Right atrium auricular region (tissue), 2 donors: ENCODE measurements at regions not wholly inside any gene's neighbourhood (a gene's known extent, or its start where the extent isn't known, plus 50 kb on each side); places are given as distances from the start of the nearest gene placed in this dataset.

ENCODE experiments used
- DNase-seq: peaks from one replicate; pipeline ENCODE4 v3.0.0-alpha.2; 2019; ENCODE audit warnings: low spot score
- H3K27ac ChIP-seq, 2 donors: fragments of 200-600 bp; sonication (generic); 1 replicate in 1 of 2; 2 replicates in 1 of 2; pipeline ENCODE4 v1.5.1; 2016 to 2019
- H3K27me3 ChIP-seq, 2 donors: fragments of 200-600 bp; sonication (generic); one replicate each; pipeline versions ENCODE4 v1.5.1 to v1.6.0; 2017 to 2019
- H3K36me3 ChIP-seq: fragments of 200-600 bp; sonication (generic); one replicate; pipeline ENCODE4 v1.5.1; 2016
- H3K4me1 ChIP-seq, 2 donors: fragments of 200-600 bp; sonication (generic); one replicate each; pipeline versions ENCODE4 v1.5.1 to v1.6.0; 2017 to 2019
- H3K4me3 ChIP-seq, 2 donors: fragments of 200-600 bp; sonication (generic); 1 replicate in 1 of 2; 2 replicates in 1 of 2; pipeline ENCODE4 v1.5.1; 2017 to 2019; ENCODE audit warnings: mild to moderate bottlenecking in 1 of 2, moderate library complexity in 1 of 2
- H3K9me3 ChIP-seq, 2 donors: fragments of 200-600 bp; sonication (generic); one replicate each; pipeline ENCODE4 v1.5.1; 2019
- CTCF ChIP-seq, 2 donors: fragments of 200-600 bp; sonication (generic); IDR thresholded peaks; one replicate each; pipeline ENCODE4 v1.5.1; 2019; ENCODE audit warnings: antibody characterized with exemption in 2 of 2

- no peak overlapping the region for H3K27ac ChIP-seq
- H3K27me3 ChIP-seq, result no peaks in the 10 kb centered on the region
- H3K4me1 ChIP-seq, result peaks cover 0 to 7% of the 10 kb centered on the region in 2 donors
- DNase-seq, result no peak
- H3K9me3 ChIP-seq, result no peaks in the 10 kb centered on the region
- H3K4me3 ChIP-seq, result no peak overlapping the region
- TF ChIP-seq CTCF (IDR thresholded peaks at IDR 0.05), result no peak
- H3K36me3 ChIP-seq, result no peaks in the 10 kb centered on the region
These were observed 318.9 kb downstream of the LMO4 start for GRCh38 chr1:87647430-87648177.

DNA sequence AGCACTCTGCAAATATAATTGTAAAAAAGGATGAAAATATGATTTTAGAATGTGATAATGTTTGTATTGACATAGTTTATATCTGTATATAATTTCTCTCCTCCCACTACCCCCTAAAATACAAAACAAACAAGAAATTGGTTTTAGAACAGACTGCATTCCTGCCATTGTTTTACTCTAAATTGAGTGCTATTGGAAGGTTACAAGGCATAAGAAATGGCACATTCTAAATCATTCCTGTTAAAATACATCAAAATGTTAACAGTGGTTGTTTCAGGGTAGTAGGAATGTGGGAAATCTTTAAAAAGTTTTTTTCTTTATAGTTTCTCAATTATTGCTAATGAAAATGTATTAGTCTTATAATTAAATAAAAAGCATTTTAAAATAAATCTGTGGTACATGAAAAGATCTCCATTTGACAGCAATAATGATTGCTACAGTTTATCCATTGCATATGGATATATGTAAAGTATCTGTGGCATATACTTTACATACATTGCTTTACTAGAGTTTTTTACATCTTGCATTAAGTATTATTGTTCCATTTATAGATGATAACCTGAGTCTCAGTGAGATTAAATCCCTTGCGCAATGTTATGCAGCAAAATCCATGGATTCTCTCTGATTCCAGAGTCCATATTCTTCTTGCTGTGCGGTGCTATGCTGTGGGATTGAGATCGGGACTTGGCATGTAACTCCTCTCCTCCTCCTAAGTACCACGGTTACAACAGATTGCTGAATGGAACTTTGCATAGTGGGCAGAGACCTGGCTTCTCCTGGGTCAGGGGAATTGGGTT lies 319.8 kb downstream of the LMO4 start:
- H3K27me3 ChIP-seq, result no peaks in the 10 kb centered on the region
- H3K4me3 ChIP-seq, result no peak overlapping the region
- no peaks in the 10 kb centered on the region for H3K4me1 ChIP-seq
- H3K9me3 ChIP-seq, result no peaks in the 10 kb centered on the region
- DNase-seq, result no peak
- no peak for TF ChIP-seq CTCF (IDR thresholded peaks at IDR 0.05)
- H3K36me3 ChIP-seq, result no peaks in the 10 kb centered on the region
- H3K27ac ChIP-seq, result no peak overlapping the region

DNA sequence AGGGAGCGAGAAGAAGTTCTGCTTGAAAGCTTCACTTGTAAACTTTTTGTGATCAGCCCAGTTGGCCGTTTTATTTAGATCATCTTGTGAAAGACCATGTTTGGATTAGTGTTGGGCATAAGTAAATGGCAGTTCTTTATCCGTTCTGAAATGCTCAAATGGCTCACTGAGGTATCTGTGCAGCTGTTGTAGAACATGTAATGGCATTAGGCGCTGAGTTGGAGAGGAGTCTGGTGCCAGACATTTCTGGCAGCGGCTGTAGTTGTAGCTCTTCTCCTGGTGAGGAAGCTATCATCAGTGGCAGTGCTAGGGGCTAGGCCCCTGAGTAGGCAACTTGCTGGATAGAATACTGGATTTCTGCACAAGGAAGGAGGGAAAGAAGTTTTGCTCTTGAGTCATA lies 321.6 kb downstream of the LMO4 start:
- Histone ChIP-seq H3K4me1 (no peaks in the 10 kb centered on the region), H3K36me3 (no peaks in the 10 kb centered on the region), H3K27me3 (no peaks in the 10 kb centered on the region), H3K27ac (no peak overlapping the region), H3K9me3 (no peaks in the 10 kb centered on the region), H3K4me3 (no peak overlapping the region)
- TF ChIP-seq CTCF (IDR thresholded peaks at IDR 0.05), result no peak
- no peak for DNase-seq

GRCh38 chr1:87652176-87652575 lies 323.5 kb downstream of the LMO4 start:
- Histone ChIP-seq H3K27ac (no peak overlapping the region), H3K27me3 (no peaks in the 10 kb centered on the region), H3K9me3 (no peaks in the 10 kb centered on the region), H3K4me3 (no peak overlapping the region), H3K4me1 (no peaks in the 10 kb centered on the region), H3K36me3 (no peaks in the 10 kb centered on the region)
- no peak for TF ChIP-seq CTCF (IDR thresholded peaks at IDR 0.05)
- DNase-seq, result no peak

DNA sequence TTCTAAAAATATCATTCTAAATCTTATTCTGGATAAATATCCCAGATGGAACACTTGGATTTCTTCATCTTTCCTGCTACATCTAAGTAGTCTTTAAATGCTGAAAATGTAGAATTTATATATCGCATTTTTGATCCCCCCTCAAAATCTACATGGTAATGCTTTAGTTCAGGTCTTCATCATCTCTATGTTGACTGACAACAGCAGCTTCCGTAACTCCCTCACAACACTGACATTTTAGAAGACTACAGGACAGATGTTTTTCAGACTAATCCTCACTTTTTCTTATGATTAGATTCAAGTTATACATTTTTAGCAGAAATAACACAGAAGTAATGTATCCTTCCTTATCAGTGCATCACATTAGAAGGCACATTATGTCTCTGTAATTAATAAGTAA lies 336.5 kb downstream of the LMO4 start:
- Histone ChIP-seq H3K27me3 (no peaks in the 10 kb centered on the region), H3K27ac (no peak overlapping the region), H3K9me3 (peaks cover 0 to 11% of the 10 kb centered on the region in 2 donors), H3K4me3 (no peak overlapping the region), H3K4me1 (no peaks in the 10 kb centered on the region), H3K36me3 (no peaks in the 10 kb centered on the region)
- no peak for TF ChIP-seq CTCF (IDR thresholded peaks at IDR 0.05)
- no peak for DNase-seq
